Upper lobe of right lung (tissue), 1 donor: ENCODE measurements at regions not wholly inside any gene's neighbourhood (a gene's known extent, or its start where the extent isn't known, plus 50 kb on each side); places are given as distances from the start of the nearest gene placed in this dataset.

ENCODE experiments used
- ATAC-seq: fragments of 200-7000 bp; cut with Tn5 transposase; one replicate; pipeline ENCODE4 v1.9.1; 2020; ENCODE audit warnings: mild to moderate bottlenecking, moderate library complexity
- DNase-seq: peaks from one replicate; pipeline ENCODE4 v3.0.0-alpha.2; 2020
- H3K27ac ChIP-seq: fragments of 200-600 bp; one replicate; pipeline ENCODE4 v1.8.0; 2022
- H3K27me3 ChIP-seq: fragments of 200-600 bp; one replicate; pipeline ENCODE4 v1.8.0; 2022; ENCODE audit warnings: mild to moderate bottlenecking
- H3K36me3 ChIP-seq: fragments of 200-600 bp; one replicate; pipeline ENCODE4 v1.8.0; 2022
- H3K4me1 ChIP-seq: fragments of 200-600 bp; one replicate; pipeline ENCODE4 v1.8.0; 2022
- H3K4me3 ChIP-seq: fragments of 200-600 bp; one replicate; pipeline ENCODE4 v1.8.0; 2022; ENCODE audit warnings: mild to moderate bottlenecking
- H3K9me3 ChIP-seq: fragments of 200-600 bp; one replicate; pipeline ENCODE4 v1.8.0; 2022
- CTCF ChIP-seq: fragments of 200-600 bp; IDR thresholded peaks from one replicate; pipeline ENCODE4 v1.8.0; 2022; ENCODE audit warnings: antibody characterized with exemption
- intact Hi-C: fragments of 100-400 bp; cut with DNase I; formaldehyde crosslinking; loops from one replicate; pipeline ENCODE4 v1.11.0; 2022
- donor health status: DM: no; HTN: yes; CAD: no; lungs with severe emphysema.

- no peak for ATAC-seq
- intact Hi-C loops, result no loop called here
Observed at GRCh38 chr4:19583827-19584569, 667.7 kb upstream of the SLIT2 start.

GRCh38 chr4:19580095-19580494 is 671.6 kb upstream of the SLIT2 start:
- DNase-seq, result no peak
- no peak for ATAC-seq
- Histone ChIP-seq H3K4me3 (no peak overlapping the region), H3K27ac (no peak overlapping the region), H3K4me1 (no peaks in the 10 kb centered on the region), H3K9me3 (no peaks in the 10 kb centered on the region), H3K36me3 (no peaks in the 10 kb centered on the region), H3K27me3 (no peaks in the 10 kb centered on the region)
- intact Hi-C loops, result no loop called here
- no peak for TF ChIP-seq CTCF

More at GRCh38 chr4:19583827-19584569, 667.7 kb upstream of the SLIT2 start:
- no peaks in the 10 kb centered on the region for H3K36me3 ChIP-seq
- H3K27me3 ChIP-seq, result no peaks in the 10 kb centered on the region
- no peaks in the 10 kb centered on the region for H3K9me3 ChIP-seq
- H3K4me1 ChIP-seq, result no peaks in the 10 kb centered on the region
- H3K27ac ChIP-seq, result no peak overlapping the region
- no peak for TF ChIP-seq CTCF
- no peak for DNase-seq
- H3K4me3 ChIP-seq, result no peak overlapping the region

GRCh38 chr4:19579608-19580007 is 672.1 kb upstream of the SLIT2 start:
- no peak for DNase-seq
- ATAC-seq, result no peak
- H3K9me3 ChIP-seq, result no peaks in the 10 kb centered on the region
- no peaks in the 10 kb centered on the region for H3K27me3 ChIP-seq
- intact Hi-C loops, result no loop called here
- no peak overlapping the region for H3K4me3 ChIP-seq
- H3K4me1 ChIP-seq, result no peaks in the 10 kb centered on the region
- no peak overlapping the region for H3K27ac ChIP-seq
- H3K36me3 ChIP-seq, result no peaks in the 10 kb centered on the region
- no peak for TF ChIP-seq CTCF

- H3K4me3 ChIP-seq, result no peak overlapping the region
Observed at GRCh38 chr4:19577097-19577496, 674.6 kb upstream of the SLIT2 start.

GRCh38 chr4:19575924-19576323 is 675.8 kb upstream of the SLIT2 start:
- Histone ChIP-seq H3K27me3 (no peaks in the 10 kb centered on the region), H3K27ac (no peak overlapping the region), H3K9me3 (no peaks in the 10 kb centered on the region), H3K36me3 (no peaks in the 10 kb centered on the region), H3K4me3 (no peak overlapping the region), H3K4me1 (no peaks in the 10 kb centered on the region)
- no peak for DNase-seq
- intact Hi-C loops, result no loop called here
- no peak for TF ChIP-seq CTCF
- ATAC-seq, result no peak

More at GRCh38 chr4:19577097-19577496, 674.6 kb upstream of the SLIT2 start:
- ATAC-seq, result no peak
- H3K9me3 ChIP-seq, result no peaks in the 10 kb centered on the region
- H3K4me1 ChIP-seq, result no peaks in the 10 kb centered on the region
- no peaks in the 10 kb centered on the region for H3K27me3 ChIP-seq
- no peak overlapping the region for H3K27ac ChIP-seq
- H3K36me3 ChIP-seq, result no peaks in the 10 kb centered on the region
- no peak for TF ChIP-seq CTCF
- no peak for DNase-seq
- intact Hi-C loops, result no loop called here
